ENCODE measurements at regions not wholly inside any gene's neighbourhood (a gene's known extent, or its start where the extent isn't known, plus 50 kb on each side); places are given as distances from the start of the nearest gene placed in this dataset.

DNA sequence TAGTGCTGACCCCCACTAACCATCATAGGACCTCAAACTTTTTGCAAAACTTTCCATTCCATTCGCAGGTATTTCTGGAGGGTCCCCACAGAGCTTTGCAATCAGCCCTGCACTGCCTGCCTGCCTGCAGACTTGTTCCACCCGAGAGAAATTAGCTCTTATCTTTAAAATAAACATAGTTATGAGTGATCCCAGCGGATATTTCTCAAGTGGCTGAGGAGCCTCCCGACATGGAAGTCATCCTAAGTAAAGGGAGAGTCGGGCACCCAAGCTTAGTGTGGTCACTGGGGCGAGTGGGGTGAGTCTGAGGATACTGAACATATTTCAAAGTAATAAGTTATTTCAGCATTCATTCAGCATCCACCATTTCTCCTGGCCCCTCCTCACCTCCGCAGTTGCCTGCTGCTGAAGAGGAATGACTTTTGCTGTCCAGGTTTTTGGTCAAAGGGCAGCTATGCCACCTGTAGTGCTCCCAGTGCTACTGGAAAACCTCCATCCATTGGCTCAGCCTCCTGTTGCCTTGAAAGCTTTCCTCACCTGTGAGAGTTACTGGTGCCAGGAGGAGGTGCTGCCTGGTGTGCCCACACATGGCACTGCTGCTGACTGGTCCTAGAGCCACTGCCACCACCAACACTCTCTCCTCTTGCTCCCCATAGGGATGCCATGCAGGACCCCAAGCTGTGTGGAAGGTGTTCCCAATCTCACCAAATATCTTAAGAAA lies 89.7 kb upstream of the PCSK1 start:
- DNase-seq (ENCODE audit: low spot score) (no peak), ATAC-seq (ENCODE audit: insufficient number of reproducible peaks, low FRiP score, low read depth) (no peak)
- H3K27me3 ChIP-seq (replicated peaks; ENCODE audit: insufficient read depth): no peaks in the 10 kb centered on the region
- no peaks in the 10 kb centered on the region for H3K4me1 ChIP-seq (ENCODE audit: control insufficient read depth in 1 of 2, low read depth in 2 of 2)
- TF ChIP-seq, protein P1, sequence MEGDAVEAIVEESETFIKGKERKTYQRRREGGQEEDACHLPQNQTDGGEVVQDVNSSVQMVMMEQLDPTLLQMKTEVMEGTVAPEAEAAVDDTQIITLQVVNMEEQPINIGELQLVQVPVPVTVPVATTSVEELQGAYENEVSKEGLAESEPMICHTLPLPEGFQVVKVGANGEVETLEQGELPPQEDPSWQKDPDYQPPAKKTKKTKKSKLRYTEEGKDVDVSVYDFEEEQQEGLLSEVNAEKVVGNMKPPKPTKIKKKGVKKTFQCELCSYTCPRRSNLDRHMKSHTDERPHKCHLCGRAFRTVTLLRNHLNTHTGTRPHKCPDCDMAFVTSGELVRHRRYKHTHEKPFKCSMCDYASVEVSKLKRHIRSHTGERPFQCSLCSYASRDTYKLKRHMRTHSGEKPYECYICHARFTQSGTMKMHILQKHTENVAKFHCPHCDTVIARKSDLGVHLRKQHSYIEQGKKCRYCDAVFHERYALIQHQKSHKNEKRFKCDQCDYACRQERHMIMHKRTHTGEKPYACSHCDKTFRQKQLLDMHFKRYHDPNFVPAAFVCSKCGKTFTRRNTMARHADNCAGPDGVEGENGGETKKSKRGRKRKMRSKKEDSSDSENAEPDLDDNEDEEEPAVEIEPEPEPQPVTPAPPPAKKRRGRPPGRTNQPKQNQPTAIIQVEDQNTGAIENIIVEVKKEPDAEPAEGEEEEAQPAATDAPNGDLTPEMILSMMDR (IDR thresholded peaks at IDR 0.05): no peak
- H3K27ac ChIP-seq: no peak overlapping the region
- no peaks in the 10 kb centered on the region for H3K9me3 ChIP-seq
- no peak overlapping the region for H3K4me3 ChIP-seq
- H3K36me3 ChIP-seq: no peaks in the 10 kb centered on the region

GRCh38 chr5:96527768-96528661 lies 95.0 kb upstream of the PCSK1 start:
- ATAC-seq (ENCODE audit: insufficient number of reproducible peaks, low FRiP score, low read depth): no peak
- Histone ChIP-seq H3K4me1 (ENCODE audit: control insufficient read depth in 1 of 2, low read depth in 2 of 2) (no peaks in the 10 kb centered on the region), H3K27me3 (replicated peaks; ENCODE audit: insufficient read depth) (no peaks in the 10 kb centered on the region), H3K36me3 (no peaks in the 10 kb centered on the region), H3K4me3 (no peak overlapping the region), H3K27ac (no peak overlapping the region), H3K9me3 (no peaks in the 10 kb centered on the region)
- TF ChIP-seq, protein P1 (IDR thresholded peaks at IDR 0.05): no peak
- DNase-seq (ENCODE audit: low spot score): no peak

GRCh38 chr5:96528826-96529474 lies 95.9 kb upstream of the PCSK1 start:
- ATAC-seq (ENCODE audit: insufficient number of reproducible peaks, low FRiP score, low read depth): no peak

GRCh38 chr5:96529559-96529958 lies 96.5 kb upstream of the PCSK1 start:
- H3K9me3 ChIP-seq: no peaks in the 10 kb centered on the region
- TF ChIP-seq, protein P1 (IDR thresholded peaks at IDR 0.05): no peak
- ATAC-seq (ENCODE audit: insufficient number of reproducible peaks, low FRiP score, low read depth) (no peak), DNase-seq (ENCODE audit: low spot score) (no peak)
- H3K27ac ChIP-seq: no peak overlapping the region
- H3K4me3 ChIP-seq: no peak overlapping the region
- H3K36me3 ChIP-seq: no peaks in the 10 kb centered on the region
- no peaks in the 10 kb centered on the region for H3K27me3 ChIP-seq (replicated peaks; ENCODE audit: insufficient read depth)
- no peaks in the 10 kb centered on the region for H3K4me1 ChIP-seq (ENCODE audit: control insufficient read depth in 1 of 2, low read depth in 2 of 2)

More at GRCh38 chr5:96528826-96529474, 95.9 kb upstream of the PCSK1 start:
- H3K9me3 ChIP-seq: no peaks in the 10 kb centered on the region
- no peak overlapping the region for H3K4me3 ChIP-seq
- no peak for DNase-seq (ENCODE audit: low spot score)
- no peaks in the 10 kb centered on the region for H3K4me1 ChIP-seq (ENCODE audit: control insufficient read depth in 1 of 2, low read depth in 2 of 2)
- no peak overlapping the region for H3K27ac ChIP-seq
- H3K36me3 ChIP-seq: no peaks in the 10 kb centered on the region
- H3K27me3 ChIP-seq (replicated peaks; ENCODE audit: insufficient read depth): no peaks in the 10 kb centered on the region
- TF ChIP-seq, protein P1 (IDR thresholded peaks at IDR 0.05): no peak

DNA sequence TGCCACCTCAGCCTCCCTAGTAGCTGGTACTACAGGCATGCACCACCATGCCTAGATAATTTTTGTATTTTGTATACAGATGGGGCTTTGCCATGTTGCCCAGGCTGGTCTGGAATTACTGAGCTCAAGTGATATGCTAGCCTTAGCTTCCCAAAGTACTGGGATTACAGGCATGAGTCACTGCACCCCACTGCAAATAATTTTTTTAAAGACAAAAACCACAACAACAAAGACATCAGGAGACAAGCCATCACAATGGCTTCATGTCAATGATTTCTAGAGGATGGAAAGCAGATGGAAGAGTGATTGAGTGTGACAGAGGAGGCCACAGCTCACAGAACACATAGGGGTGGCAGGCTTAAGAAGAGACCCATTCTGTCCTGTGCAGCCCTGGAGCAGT lies 97.9 kb upstream of the PCSK1 start:
- TF ChIP-seq, protein P1 (IDR thresholded peaks at IDR 0.05): no peak
- no peak overlapping the region for H3K27ac ChIP-seq
- H3K27me3 ChIP-seq (replicated peaks; ENCODE audit: insufficient read depth): no peaks in the 10 kb centered on the region
- no peaks in the 10 kb centered on the region for H3K36me3 ChIP-seq
- H3K9me3 ChIP-seq: no peaks in the 10 kb centered on the region
- DNase-seq (ENCODE audit: low spot score) (no peak), ATAC-seq (ENCODE audit: insufficient number of reproducible peaks, low FRiP score, low read depth) (no peak)
- H3K4me3 ChIP-seq: no peak overlapping the region
- H3K4me1 ChIP-seq (ENCODE audit: control insufficient read depth in 1 of 2, low read depth in 2 of 2): no peaks in the 10 kb centered on the region
